OCI-LY3 (cell line): ENCODE measurements at regions not wholly inside any gene's neighbourhood (a gene's known extent, or its start where the extent isn't known, plus 50 kb on each side); places are given as distances from the start of the nearest gene placed in this dataset.

ENCODE experiments used
- H2AFZ ChIP-seq: fragments of 200-600, 300-600 bp; shearing (Covaris generic); 2 replicates; pipeline ENCODE4 v1.6.0; 2014; ENCODE audit warnings: antibody characterized with exemption, low read depth, low read length
- H3K27ac ChIP-seq: fragments of 200-600, 300-600 bp; sonication (generic); 2 replicates; pipeline ENCODE4 v1.5.1; 2014; ENCODE audit warnings: mild to moderate bottlenecking, low read length, moderate library complexity, mixed read lengths
- H3K27me3 ChIP-seq: fragments of 200-600, 300-600 bp; sonication (generic); 2 replicates; pipeline ENCODE4 v1.6.1; 2014; ENCODE audit warnings: low read depth, low read length, mixed read lengths
- H3K36me3 ChIP-seq: fragments of 200-600, 300-600 bp; sonication (generic); replicated peaks from 2 replicates; pipeline ENCODE3; 2014; ENCODE audit warnings: low read depth, low read length, mixed read lengths
- H3K4me1 ChIP-seq: fragments of 300-600, 200-600 bp; sonication (generic); 2 replicates; pipeline ENCODE4 v1.6.1; 2014; ENCODE audit warnings: low read length, mixed read lengths
- H3K4me2 ChIP-seq: fragments of 200-600, 300-600 bp; sonication (generic); 2 replicates; pipeline ENCODE4 v1.6.1; 2014; ENCODE audit warnings: low read length, mixed read lengths
- H3K4me3 ChIP-seq: fragments of 300-600, 200-600 bp; sonication (generic); 2 replicates; pipeline ENCODE4 v1.5.1; 2014; ENCODE audit warnings: antibody characterized with exemption, mild to moderate bottlenecking, low read length, moderate library complexity
- H3K79me2 ChIP-seq: fragments of 300-600, 200-600 bp; shearing (Covaris generic); 2 replicates; pipeline ENCODE4 v1.6.1; 2014; ENCODE audit warnings: mild to moderate bottlenecking, low read length, mixed read lengths
- H3K9ac ChIP-seq: fragments of 300-600, 200-600 bp; shearing (Covaris generic); 2 replicates; pipeline ENCODE4 v1.6.0; 2014; ENCODE audit warnings: mild to moderate bottlenecking, low read length, moderate library complexity
- H3K9me3 ChIP-seq: fragments of 200-600, 300-600 bp; shearing (Covaris generic); 2 replicates; pipeline ENCODE4 v1.6.1; 2014; ENCODE audit warnings: low read length, mixed read lengths; ENCODE audit not compliant: insufficient read depth
- H4K20me1 ChIP-seq: fragments of 200-600, 300-600 bp; sonication (generic); 2 replicates; pipeline ENCODE4 v1.6.1; 2016; ENCODE audit warnings: low read length, mixed read lengths; ENCODE audit not compliant: insufficient read depth
- CTCF ChIP-seq: fragments of 200-600, 300-600 bp; sonication (generic); IDR thresholded peaks from 2 replicates; pipeline ENCODE4 v1.5.1; 2014; ENCODE audit warnings: antibody characterized with exemption, low read length, low read depth
- EZH2phosphoT487 ChIP-seq: fragments of 200-600 bp; shearing (Covaris generic); IDR thresholded peaks from 2 replicates; pipeline ENCODE4 v1.6.1; 2018; ENCODE audit warnings: antibody characterized with exemption, mixed run types, low read depth

- TF ChIP-seq CTCF (no peak), EZH2phosphoT487 (no peak)
- Histone ChIP-seq H3K36me3 (no peaks in the 10 kb centered on the region), H3K27me3 (peaks cover 22% of the 10 kb centered on the region), H3K79me2 (no peaks in the 10 kb centered on the region), H3K9ac (no peak overlapping the region), H3K4me1 (no peaks in the 10 kb centered on the region), H3K4me3 (no peak overlapping the region), H3K9me3 (no peaks in the 10 kb centered on the region), H4K20me1 (no peaks in the 10 kb centered on the region), H3K4me2 (no peak overlapping the region), H2AFZ (no peak overlapping the region), H3K27ac (no peak overlapping the region)
Measured at GRCh38 chr5:73268826-73269225, 95.8 kb downstream of the TMEM174 start.

- Histone ChIP-seq H3K4me2 (no peak overlapping the region), H3K9me3 (no peaks in the 10 kb centered on the region), H3K4me1 (no peaks in the 10 kb centered on the region; the same call in 1 of the 2 replicates), H3K79me2 (no peaks in the 10 kb centered on the region), H3K27ac (no peak overlapping the region), H2AFZ (no peak overlapping the region), H3K9ac (no peak overlapping the region), H4K20me1 (no peaks in the 10 kb centered on the region), H3K27me3 (peaks cover 22% of the 10 kb centered on the region), H3K36me3 (no peaks in the 10 kb centered on the region), H3K4me3 (no peak overlapping the region)
- no peak for TF ChIP-seq EZH2phosphoT487
- no peak for TF ChIP-seq CTCF
Measured at GRCh38 chr5:73267766-73268435, 94.9 kb downstream of the TMEM174 start.

GRCh38 chr5:73266925-73267765 lies 94.2 kb downstream of the TMEM174 start:
- no peaks in the 10 kb centered on the region for H4K20me1 ChIP-seq
- H2AFZ ChIP-seq: no peak overlapping the region
- no peak overlapping the region for H3K27ac ChIP-seq
- H3K4me2 ChIP-seq: no peak overlapping the region
- H3K4me1 ChIP-seq: peaks cover 6% of the 10 kb centered on the region
- TF ChIP-seq EZH2phosphoT487: no peak
- TF ChIP-seq CTCF: no peak
- no peaks in the 10 kb centered on the region for H3K9me3 ChIP-seq
- H3K36me3 ChIP-seq: no peaks in the 10 kb centered on the region
- H3K27me3 ChIP-seq: peaks cover 18% of the 10 kb centered on the region
- no peak overlapping the region for H3K4me3 ChIP-seq
- H3K9ac ChIP-seq: no peak overlapping the region
- no peaks in the 10 kb centered on the region for H3K79me2 ChIP-seq

- H3K79me2 ChIP-seq: no peaks in the 10 kb centered on the region
- H3K4me1 ChIP-seq: peaks cover 6% of the 10 kb centered on the region
- H3K4me3 ChIP-seq: no peak overlapping the region
- no peak overlapping the region for H3K9ac ChIP-seq
- TF ChIP-seq CTCF (no peak), EZH2phosphoT487 (no peak)
- no peaks in the 10 kb centered on the region for H3K36me3 ChIP-seq
- no peak overlapping the region for H3K27ac ChIP-seq
- no peaks in the 10 kb centered on the region for H3K9me3 ChIP-seq
- H3K27me3 ChIP-seq: peaks cover 18% of the 10 kb centered on the region
- H4K20me1 ChIP-seq: no peaks in the 10 kb centered on the region
- no peak overlapping the region for H3K4me2 ChIP-seq
- no peak overlapping the region for H2AFZ ChIP-seq
Measured at GRCh38 chr5:73266176-73266738, 93.3 kb downstream of the TMEM174 start.
